ENCODE measurements at regions not wholly inside any gene's neighbourhood (a gene's known extent, or its start where the extent isn't known, plus 50 kb on each side); places are given as distances from the start of the nearest gene placed in this dataset.

GRCh38 chr14:71236487-71236886 lies 329.2 kb downstream of the PCNX1 start:
- Histone ChIP-seq H3K27ac (ENCODE audit: low read depth in 2 of 2, low read length in 2 of 2) (no peak overlapping the region), H3K4me3 (ENCODE audit: low read length in 2 of 2) (no peak overlapping the region), H3K4me1 (ENCODE audit: control insufficient read depth in 2 of 2, insufficient read depth in 2 of 2, low read length in 2 of 2) (no peaks in the 10 kb centered on the region)

GRCh38 chr14:71237556-71237955 lies 330.3 kb downstream of the PCNX1 start:
- Histone ChIP-seq H3K9ac (ENCODE audit: low read depth in 1 of 2, low read length in 2 of 2) (no peak overlapping the region), H3K9me3 (ENCODE audit: control insufficient read depth in 2 of 2, low read length in 2 of 2) (no peaks in the 10 kb centered on the region), H3K36me3 (ENCODE audit: control insufficient read depth in 2 of 2, insufficient read depth in 2 of 2, low read length in 2 of 2) (no peaks in the 10 kb centered on the region), H3K4me1 (ENCODE audit: control insufficient read depth in 2 of 2, insufficient read depth in 2 of 2, low read length in 2 of 2) (no peaks in the 10 kb centered on the region), H3K27me3 (ENCODE audit: control insufficient read depth in 2 of 2, insufficient read depth in 2 of 2, low read length in 2 of 2) (no peaks in the 10 kb centered on the region), H3K27ac (ENCODE audit: low read depth in 2 of 2, low read length in 2 of 2) (no peak overlapping the region), H3K4me3 (ENCODE audit: low read length in 2 of 2) (no peak overlapping the region)

More at GRCh38 chr14:71236487-71236886, 329.2 kb downstream of the PCNX1 start:
- Histone ChIP-seq H3K9me3 (ENCODE audit: control insufficient read depth in 2 of 2, low read length in 2 of 2) (no peaks in the 10 kb centered on the region), H3K27me3 (ENCODE audit: control insufficient read depth in 2 of 2, insufficient read depth in 2 of 2, low read length in 2 of 2) (no peaks in the 10 kb centered on the region), H3K9ac (ENCODE audit: low read depth in 1 of 2, low read length in 2 of 2) (no peak overlapping the region), H3K36me3 (ENCODE audit: control insufficient read depth in 2 of 2, insufficient read depth in 2 of 2, low read length in 2 of 2) (no peaks in the 10 kb centered on the region)

GRCh38 chr14:71238835-71239234 lies 331.6 kb downstream of the PCNX1 start:
- Histone ChIP-seq H3K27ac (ENCODE audit: low read depth in 2 of 2, low read length in 2 of 2) (no peak overlapping the region), H3K27me3 (ENCODE audit: control insufficient read depth in 2 of 2, insufficient read depth in 2 of 2, low read length in 2 of 2) (no peaks in the 10 kb centered on the region), H3K9ac (ENCODE audit: low read depth in 1 of 2, low read length in 2 of 2) (no peak overlapping the region), H3K4me3 (ENCODE audit: low read length in 2 of 2) (no peak overlapping the region), H3K36me3 (ENCODE audit: control insufficient read depth in 2 of 2, insufficient read depth in 2 of 2, low read length in 2 of 2) (no peaks in the 10 kb centered on the region), H3K4me1 (ENCODE audit: control insufficient read depth in 2 of 2, insufficient read depth in 2 of 2, low read length in 2 of 2) (no peaks in the 10 kb centered on the region), H3K9me3 (ENCODE audit: control insufficient read depth in 2 of 2, low read length in 2 of 2) (no peaks in the 10 kb centered on the region)

- Histone ChIP-seq H3K4me1 (ENCODE audit: control insufficient read depth in 2 of 2, insufficient read depth in 2 of 2, low read length in 2 of 2) (no peaks in the 10 kb centered on the region), H3K36me3 (ENCODE audit: control insufficient read depth in 2 of 2, insufficient read depth in 2 of 2, low read length in 2 of 2) (no peaks in the 10 kb centered on the region), H3K27ac (ENCODE audit: low read depth in 2 of 2, low read length in 2 of 2) (no peak overlapping the region), H3K9ac (ENCODE audit: low read depth in 1 of 2, low read length in 2 of 2) (no peak overlapping the region), H3K27me3 (ENCODE audit: control insufficient read depth in 2 of 2, insufficient read depth in 2 of 2, low read length in 2 of 2) (no peaks in the 10 kb centered on the region), H3K4me3 (ENCODE audit: low read length in 2 of 2) (no peak overlapping the region), H3K9me3 (ENCODE audit: control insufficient read depth in 2 of 2, low read length in 2 of 2) (no peaks in the 10 kb centered on the region)
Observed at GRCh38 chr14:71240171-71240570, 332.9 kb downstream of the PCNX1 start.

- no peak overlapping the region for H3K9ac ChIP-seq (ENCODE audit: low read depth in 1 of 2, low read length in 2 of 2)
- no peak overlapping the region for H3K27ac ChIP-seq (ENCODE audit: low read depth in 2 of 2, low read length in 2 of 2)
- H3K27me3 ChIP-seq (ENCODE audit: control insufficient read depth in 2 of 2, insufficient read depth in 2 of 2, low read length in 2 of 2): no peaks in the 10 kb centered on the region
- no peaks in the 10 kb centered on the region for H3K9me3 ChIP-seq (ENCODE audit: control insufficient read depth in 2 of 2, low read length in 2 of 2)
- H3K36me3 ChIP-seq (ENCODE audit: control insufficient read depth in 2 of 2, insufficient read depth in 2 of 2, low read length in 2 of 2): no peaks in the 10 kb centered on the region
- no peaks in the 10 kb centered on the region for H3K4me1 ChIP-seq (ENCODE audit: control insufficient read depth in 2 of 2, insufficient read depth in 2 of 2, low read length in 2 of 2)
- no peak overlapping the region for H3K4me3 ChIP-seq (ENCODE audit: low read length in 2 of 2)
Observed at GRCh38 chr14:71240866-71241520, 333.7 kb downstream of the PCNX1 start.

- Histone ChIP-seq H3K9ac (ENCODE audit: low read depth in 1 of 2, low read length in 2 of 2) (no peak overlapping the region), H3K9me3 (ENCODE audit: control insufficient read depth in 2 of 2, low read length in 2 of 2) (no peaks in the 10 kb centered on the region), H3K36me3 (ENCODE audit: control insufficient read depth in 2 of 2, insufficient read depth in 2 of 2, low read length in 2 of 2) (no peaks in the 10 kb centered on the region), H3K27me3 (ENCODE audit: control insufficient read depth in 2 of 2, insufficient read depth in 2 of 2, low read length in 2 of 2) (no peaks in the 10 kb centered on the region), H3K4me1 (ENCODE audit: control insufficient read depth in 2 of 2, insufficient read depth in 2 of 2, low read length in 2 of 2) (no peaks in the 10 kb centered on the region), H3K27ac (ENCODE audit: low read depth in 2 of 2, low read length in 2 of 2) (no peak overlapping the region), H3K4me3 (ENCODE audit: low read length in 2 of 2) (no peak overlapping the region)
Observed at GRCh38 chr14:71242237-71242748, 335.0 kb downstream of the PCNX1 start.

GRCh38 chr14:71243697-71244096 lies 336.4 kb downstream of the PCNX1 start:
- no peaks in the 10 kb centered on the region for H3K36me3 ChIP-seq (ENCODE audit: control insufficient read depth in 2 of 2, insufficient read depth in 2 of 2, low read length in 2 of 2)
- H3K27me3 ChIP-seq (ENCODE audit: control insufficient read depth in 2 of 2, insufficient read depth in 2 of 2, low read length in 2 of 2): no peaks in the 10 kb centered on the region
- no peak overlapping the region for H3K4me3 ChIP-seq (ENCODE audit: low read length in 2 of 2)
- no peak overlapping the region for H3K27ac ChIP-seq (ENCODE audit: low read depth in 2 of 2, low read length in 2 of 2)
- no peak overlapping the region for H3K9ac ChIP-seq (ENCODE audit: low read depth in 1 of 2, low read length in 2 of 2)
- H3K4me1 ChIP-seq (ENCODE audit: control insufficient read depth in 2 of 2, insufficient read depth in 2 of 2, low read length in 2 of 2): no peaks in the 10 kb centered on the region
- H3K9me3 ChIP-seq (ENCODE audit: control insufficient read depth in 2 of 2, low read length in 2 of 2): no peaks in the 10 kb centered on the region

GRCh38 chr14:71244341-71244740 lies 337.1 kb downstream of the PCNX1 start:
- no peaks in the 10 kb centered on the region for H3K27me3 ChIP-seq (ENCODE audit: control insufficient read depth in 2 of 2, insufficient read depth in 2 of 2, low read length in 2 of 2)
- H3K9me3 ChIP-seq (ENCODE audit: control insufficient read depth in 2 of 2, low read length in 2 of 2): no peaks in the 10 kb centered on the region
- no peak overlapping the region for H3K9ac ChIP-seq (ENCODE audit: low read depth in 1 of 2, low read length in 2 of 2)
- no peaks in the 10 kb centered on the region for H3K4me1 ChIP-seq (ENCODE audit: control insufficient read depth in 2 of 2, insufficient read depth in 2 of 2, low read length in 2 of 2)
- H3K27ac ChIP-seq (ENCODE audit: low read depth in 2 of 2, low read length in 2 of 2): no peak overlapping the region
- no peak overlapping the region for H3K4me3 ChIP-seq (ENCODE audit: low read length in 2 of 2)
- H3K36me3 ChIP-seq (ENCODE audit: control insufficient read depth in 2 of 2, insufficient read depth in 2 of 2, low read length in 2 of 2): no peaks in the 10 kb centered on the region

GRCh38 chr14:71245659-71246361 lies 338.6 kb downstream of the PCNX1 start:
- no peaks in the 10 kb centered on the region for H3K27me3 ChIP-seq (ENCODE audit: control insufficient read depth in 2 of 2, insufficient read depth in 2 of 2, low read length in 2 of 2)
- no peak overlapping the region for H3K4me3 ChIP-seq (ENCODE audit: low read length in 2 of 2)
- H3K9ac ChIP-seq (ENCODE audit: low read depth in 1 of 2, low read length in 2 of 2): no peak overlapping the region
- no peaks in the 10 kb centered on the region for H3K9me3 ChIP-seq (ENCODE audit: control insufficient read depth in 2 of 2, low read length in 2 of 2)
- no peak overlapping the region for H3K27ac ChIP-seq (ENCODE audit: low read depth in 2 of 2, low read length in 2 of 2)
- H3K4me1 ChIP-seq (ENCODE audit: control insufficient read depth in 2 of 2, insufficient read depth in 2 of 2, low read length in 2 of 2): no peaks in the 10 kb centered on the region
- H3K36me3 ChIP-seq (ENCODE audit: control insufficient read depth in 2 of 2, insufficient read depth in 2 of 2, low read length in 2 of 2): no peaks in the 10 kb centered on the region

- no peak overlapping the region for H3K27ac ChIP-seq (ENCODE audit: low read depth in 2 of 2, low read length in 2 of 2)
Observed at GRCh38 chr14:71246539-71246938, 339.3 kb downstream of the PCNX1 start.

More at GRCh38 chr14:71246539-71246938, 339.3 kb downstream of the PCNX1 start:
- Histone ChIP-seq H3K9me3 (ENCODE audit: control insufficient read depth in 2 of 2, low read length in 2 of 2) (no peaks in the 10 kb centered on the region), H3K4me1 (ENCODE audit: control insufficient read depth in 2 of 2, insufficient read depth in 2 of 2, low read length in 2 of 2) (no peaks in the 10 kb centered on the region), H3K27me3 (ENCODE audit: control insufficient read depth in 2 of 2, insufficient read depth in 2 of 2, low read length in 2 of 2) (no peaks in the 10 kb centered on the region), H3K4me3 (ENCODE audit: low read length in 2 of 2) (no peak overlapping the region), H3K9ac (ENCODE audit: low read depth in 1 of 2, low read length in 2 of 2) (no peak overlapping the region), H3K36me3 (ENCODE audit: control insufficient read depth in 2 of 2, insufficient read depth in 2 of 2, low read length in 2 of 2) (no peaks in the 10 kb centered on the region)
